ENCODE measurements at regions not wholly inside any gene's neighbourhood (a gene's known extent, or its start where the extent isn't known, plus 50 kb on each side); places are given as distances from the start of the nearest gene placed in this dataset.

DNA sequence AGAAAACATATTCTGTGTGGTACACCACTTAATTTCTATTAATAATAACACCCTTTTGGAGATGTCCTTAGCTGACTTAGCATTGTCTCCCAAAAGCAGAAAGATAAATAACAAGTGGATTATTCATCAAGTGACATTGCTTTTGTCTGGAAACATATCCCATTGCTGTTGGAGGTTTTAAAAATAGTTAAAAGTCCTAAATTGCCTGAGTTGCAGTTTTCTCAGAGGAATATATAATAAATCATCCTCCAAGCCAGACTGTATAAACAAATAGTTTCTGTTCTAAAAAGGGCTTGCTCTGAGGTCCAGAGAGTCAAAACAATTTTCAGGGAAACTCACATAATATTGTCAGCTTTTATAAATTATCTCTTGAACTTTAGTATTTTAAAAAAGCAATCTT is 60.4 kb upstream of the CD96 start:
- Histone ChIP-seq H3K4me3 (ENCODE audit: low read length) (no peak overlapping the region), H3K27ac (ENCODE audit: low read depth, low read length) (no peak overlapping the region), H3K4me1 (ENCODE audit: control insufficient read depth in 2 of 2, insufficient read depth in 2 of 2, low read length in 2 of 2) (no peaks in the 10 kb centered on the region), H3K9me3 (ENCODE audit: control insufficient read depth in 2 of 3, low read length in 3 of 3) (no peaks in the 10 kb centered on the region), H3K36me3 (ENCODE audit: control insufficient read depth in 2 of 3, insufficient read depth in 3 of 3, low read length in 3 of 3) (no peaks in the 10 kb centered on the region), H3K27me3 (ENCODE audit: control insufficient read depth in 2 of 2, insufficient read depth in 2 of 2, low read length in 2 of 2) (no peaks in the 10 kb centered on the region)
- DNase-seq (no peak), ATAC-seq (no peak)
- H3K9me3 Mint-ChIP-seq: peaks cover 0 to 11% (median 2%) of the 10 kb centered on the region in 11 donors
- CTCF ChIA-PET: no interaction called here
- peaks cover 0 to 1% (median 0%) of the 10 kb centered on the region in 5 donors for H3K36me3 Mint-ChIP-seq
- peaks cover 0 to 3% (median 0%) of the 10 kb centered on the region in 5 donors for H3K27me3 Mint-ChIP-seq
- no peak overlapping the region for H3K27ac Mint-ChIP-seq
- POLR2A ChIA-PET: no interaction called here
- intact Hi-C loops (cut with micrococcal nuclease): no loop called here
- no peak overlapping the region for H3K4me3 Mint-ChIP-seq
- no peaks in the 10 kb centered on the region for H3K4me1 Mint-ChIP-seq

DNA sequence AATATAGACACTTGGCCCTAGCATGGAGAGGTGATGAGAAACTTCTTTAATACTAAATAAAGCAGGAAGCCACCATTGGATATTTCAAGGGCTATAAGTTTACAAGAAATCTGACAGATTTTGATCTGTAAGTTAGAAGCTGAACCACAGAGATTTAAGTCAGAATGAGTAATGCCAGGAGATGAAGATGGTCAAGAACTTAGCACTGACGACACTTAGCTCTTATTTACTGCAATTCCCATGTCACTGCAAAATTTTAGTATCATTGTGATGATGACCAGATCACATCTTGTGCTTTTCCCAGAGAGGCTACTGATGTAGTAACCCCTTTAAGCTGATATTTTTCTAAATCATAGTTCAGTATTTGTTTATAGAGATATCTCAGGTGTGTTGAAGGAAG is 59.4 kb upstream of the CD96 start:
- CTCF ChIA-PET: no interaction called here
- POLR2A ChIA-PET: no interaction called here
- Histone ChIP-seq H3K4me1 (ENCODE audit: control insufficient read depth in 2 of 2, insufficient read depth in 2 of 2, low read length in 2 of 2) (no peaks in the 10 kb centered on the region), H3K27me3 (ENCODE audit: control insufficient read depth in 2 of 2, insufficient read depth in 2 of 2, low read length in 2 of 2) (no peaks in the 10 kb centered on the region), H3K36me3 (ENCODE audit: control insufficient read depth in 2 of 3, insufficient read depth in 3 of 3, low read length in 3 of 3) (no peaks in the 10 kb centered on the region), H3K9me3 (ENCODE audit: control insufficient read depth in 2 of 3, low read length in 3 of 3) (no peaks in the 10 kb centered on the region), H3K4me3 (ENCODE audit: low read length) (no peak overlapping the region), H3K27ac (ENCODE audit: low read depth, low read length) (no peak overlapping the region)
- no peak for DNase-seq
- intact Hi-C loops (cut with micrococcal nuclease): no loop called here
- Mint-ChIP-seq H3K9me3 (peaks cover 0 to 15% (median 4%) of the 10 kb centered on the region in 11 donors), H3K27me3 (peaks cover 0 to 3% (median 0%) of the 10 kb centered on the region in 5 donors), H3K4me3 (no peak overlapping the region), H3K27ac (no peak overlapping the region), H3K4me1 (no peaks in the 10 kb centered on the region), H3K36me3 (peaks cover 0 to 4% (median 3%) of the 10 kb centered on the region in 5 donors)
- no peak for ATAC-seq

DNA sequence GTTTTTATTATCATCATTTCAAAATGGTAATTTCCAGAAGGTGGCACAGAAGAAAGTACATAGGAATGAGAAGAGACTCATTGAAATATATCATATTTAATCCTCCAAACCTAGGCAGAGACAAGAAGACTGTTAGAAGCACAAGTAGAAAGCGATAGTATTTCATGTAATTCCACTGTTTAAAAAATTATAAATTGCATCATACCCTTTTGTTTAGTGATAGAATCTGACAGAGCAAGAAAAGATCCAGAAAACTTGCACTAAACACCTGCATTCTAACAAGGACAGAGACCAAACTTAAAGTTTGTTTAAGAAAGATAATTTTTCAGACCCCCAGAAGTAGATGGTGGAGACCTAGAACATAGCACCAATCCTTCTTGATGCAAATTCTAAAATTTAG is 56.9 kb upstream of the CD96 start:
- H3K4me3 Mint-ChIP-seq: no peak overlapping the region
- H3K36me3 Mint-ChIP-seq: peaks cover 0 to 9% (median 4%) of the 10 kb centered on the region in 5 donors
- H3K4me3 ChIP-seq (ENCODE audit: low read length): no peak overlapping the region
- ATAC-seq (no peak), DNase-seq (no peak)
- ChIA-PET POLR2A (no interaction called here), CTCF (no interaction called here)
- peaks cover 0 to 28% (median 6%) of the 10 kb centered on the region in 11 donors for H3K9me3 Mint-ChIP-seq
- no peak overlapping the region for H3K27ac Mint-ChIP-seq
- intact Hi-C loops (cut with micrococcal nuclease): no loop called here
- no peaks in the 10 kb centered on the region for H3K4me1 ChIP-seq (ENCODE audit: control insufficient read depth in 2 of 2, insufficient read depth in 2 of 2, low read length in 2 of 2)
- H3K27me3 Mint-ChIP-seq: no peaks in the 10 kb centered on the region
- no peaks in the 10 kb centered on the region for H3K36me3 ChIP-seq (ENCODE audit: control insufficient read depth in 2 of 3, insufficient read depth in 3 of 3, low read length in 3 of 3)
- no peak overlapping the region for H3K27ac ChIP-seq (ENCODE audit: low read depth, low read length)
- no peaks in the 10 kb centered on the region for H3K4me1 Mint-ChIP-seq
- no peaks in the 10 kb centered on the region for H3K27me3 ChIP-seq (ENCODE audit: control insufficient read depth in 2 of 2, insufficient read depth in 2 of 2, low read length in 2 of 2)
- H3K9me3 ChIP-seq (ENCODE audit: control insufficient read depth in 2 of 3, low read length in 3 of 3): no peaks in the 10 kb centered on the region
